Fibroblast of villous mesenchyme (primary cell): ENCODE measurements at regions not wholly inside any gene's neighbourhood (a gene's known extent, or its start where the extent isn't known, plus 50 kb on each side); places are given as distances from the start of the nearest gene placed in this dataset.

Experiments used
- DNase-seq: peaks from one replicate; pipeline ENCODE4 v3.0.0-alpha.2; 2010; ENCODE audit warnings: low read depth
- H3K4me3 ChIP-seq: 2 replicates; pipeline ENCODE4 v1.5.1; 2011; ENCODE audit warnings: low read depth, mild to moderate bottlenecking, low read length
- CTCF ChIP-seq: IDR thresholded peaks from 2 replicates; pipeline ENCODE4 v1.5.1; 2012; ENCODE audit warnings: low read depth, mild to moderate bottlenecking, low read length; ENCODE audit not compliant: insufficient read depth

GRCh38 chr4:64876021-64876420 lies 466.8 kb upstream of the TECRL start:
- no peak overlapping the region for H3K4me3 ChIP-seq
- TF ChIP-seq CTCF = no peak
- DNase-seq = no peak

GRCh38 chr4:64870558-64870957 lies 461.3 kb upstream of the TECRL start:
- no peak for TF ChIP-seq CTCF
- no peak overlapping the region for H3K4me3 ChIP-seq
- DNase-seq = no peak

- no peak for DNase-seq
- no peak for TF ChIP-seq CTCF
These were observed 448.6 kb upstream of the TECRL start for GRCh38 chr4:64857815-64858214.

GRCh38 chr4:64857198-64857597 lies 447.9 kb upstream of the TECRL start:
- DNase-seq = no peak
- no peak overlapping the region for H3K4me3 ChIP-seq
- no peak for TF ChIP-seq CTCF

More at GRCh38 chr4:64857815-64858214, 448.6 kb upstream of the TECRL start:
- H3K4me3 ChIP-seq = no peak overlapping the region

GRCh38 chr4:64846417-64846816 lies 437.2 kb upstream of the TECRL start:
- no peak overlapping the region for H3K4me3 ChIP-seq
- DNase-seq = no peak
- TF ChIP-seq CTCF = no peak

- no peak for TF ChIP-seq CTCF
- no peak overlapping the region for H3K4me3 ChIP-seq
- DNase-seq = no peak
These were observed 420.5 kb upstream of the TECRL start for GRCh38 chr4:64829749-64830148.

- TF ChIP-seq CTCF = no peak
- no peak for DNase-seq
- H3K4me3 ChIP-seq = no peak overlapping the region
These were observed 415.3 kb upstream of the TECRL start for GRCh38 chr4:64824591-64824990.
